ENCODE measurements at regions not wholly inside any gene's neighbourhood (a gene's known extent, or its start where the extent isn't known, plus 50 kb on each side); places are given as distances from the start of the nearest gene placed in this dataset.

- TF ChIP-seq YY1 (tag by site-specific recombination; IDR thresholded peaks at IDR 0.05) = peak; percentile 66
- no peak for TF ChIP-seq MEIS1 (CRISPR knock-in tag; IDR thresholded peaks at IDR 0.05; ENCODE audit: borderline replicate concordance)
- no peak for TF ChIP-seq ZNF776 (tag by site-specific recombination; IDR thresholded peaks at IDR 0.05; ENCODE audit: borderline replicate concordance)
- TF ChIP-seq ZNF521 (tag by site-specific recombination; IDR thresholded peaks at IDR 0.05) = no peak
- TF ChIP-seq KLF1 (tag by site-specific recombination; IDR thresholded peaks at IDR 0.05) = no peak
Measured at GRCh38 chr5:69042915-69043654, 50.7 kb upstream of the SLC30A5 start (continued).

DNA sequence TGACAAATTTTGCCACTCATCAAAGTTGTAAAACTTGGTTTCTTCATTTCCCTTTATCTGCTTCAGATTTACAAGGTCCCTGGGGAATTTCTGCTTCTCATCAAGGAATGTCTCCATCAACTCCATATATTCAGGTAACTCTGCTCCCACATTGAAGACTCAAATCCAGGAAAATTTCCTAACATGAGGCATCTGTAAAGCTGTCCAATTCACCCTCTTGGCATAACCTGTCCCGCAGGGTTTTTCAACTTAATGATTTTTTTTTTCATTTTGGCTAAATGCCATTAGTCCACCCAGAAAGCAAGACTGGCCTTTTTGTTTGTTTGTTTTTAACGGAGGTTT lies 50.2 kb upstream of the SLC30A5 start:
- Histone ChIP-seq H3K9me3 (ENCODE audit: control insufficient read depth, insufficient read depth, low read depth, low read length) (no peaks in the 10 kb centered on the region), H3K4me1 (ENCODE audit: control insufficient read depth, insufficient read depth, low read length) (no peaks in the 10 kb centered on the region), H3K27ac (ENCODE audit: extremely low read depth, low read depth, low read length) (no peak overlapping the region), H3K4me3 (ENCODE audit: low read depth, low read length) (no peak overlapping the region), H3K36me3 (ENCODE audit: control insufficient read depth in 2 of 2, insufficient read depth in 1 of 2, low read length in 2 of 2) (no peaks in the 10 kb centered on the region)
- CTCF ChIA-PET = interaction anchor here (0.6 to 3.0 kb wide), 13 partner anchors 13 to 403 kb away, joined by 3 to 20 read pairs (median 5); partner anchors contain the start of gene SLC30A5
- peak; percentile 48; the same call in 1 of the 2 replicates for TF ChIP-seq PRDM10 (tag by site-specific recombination; IDR thresholded peaks at IDR 0.05)
- 0 out of 2 replicates have a peak, but pooled peaks have one; percentile 17 for TF ChIP-seq FEZF1 (tag by site-specific recombination; IDR thresholded peaks at IDR 0.05)
- TF ChIP-seq ZBTB6 (tag by site-specific recombination; IDR thresholded peaks at IDR 0.05) = 0 out of 2 replicates have a peak, but pooled peaks have one; percentile 23
- TF ChIP-seq ZNF350 (tag by site-specific recombination; IDR thresholded peaks at IDR 0.05) = no peak
- TF ChIP-seq, protein P1, sequence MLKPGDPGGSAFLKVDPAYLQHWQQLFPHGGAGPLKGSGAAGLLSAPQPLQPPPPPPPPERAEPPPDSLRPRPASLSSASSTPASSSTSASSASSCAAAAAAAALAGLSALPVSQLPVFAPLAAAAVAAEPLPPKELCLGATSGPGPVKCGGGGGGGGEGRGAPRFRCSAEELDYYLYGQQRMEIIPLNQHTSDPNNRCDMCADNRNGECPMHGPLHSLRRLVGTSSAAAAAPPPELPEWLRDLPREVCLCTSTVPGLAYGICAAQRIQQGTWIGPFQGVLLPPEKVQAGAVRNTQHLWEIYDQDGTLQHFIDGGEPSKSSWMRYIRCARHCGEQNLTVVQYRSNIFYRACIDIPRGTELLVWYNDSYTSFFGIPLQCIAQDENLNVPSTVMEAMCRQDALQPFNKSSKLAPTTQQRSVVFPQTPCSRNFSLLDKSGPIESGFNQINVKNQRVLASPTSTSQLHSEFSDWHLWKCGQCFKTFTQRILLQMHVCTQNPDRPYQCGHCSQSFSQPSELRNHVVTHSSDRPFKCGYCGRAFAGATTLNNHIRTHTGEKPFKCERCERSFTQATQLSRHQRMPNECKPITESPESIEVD (tag by site-specific recombination; IDR thresholded peaks at IDR 0.05) = peak; percentile 63; the same call in 1 of the 2 replicates
- no peak for TF ChIP-seq ZNF211 (tag by site-specific recombination; IDR thresholded peaks at IDR 0.05; ENCODE audit: low read depth)
- POLR2A ChIA-PET = no interaction called here
